Endodermal cell (in vitro differentiated cells): ENCODE measurements at regions not wholly inside any gene's neighbourhood (a gene's known extent, or its start where the extent isn't known, plus 50 kb on each side); places are given as distances from the start of the nearest gene placed in this dataset.
A peak's percentile ranks its signal among the peaks of the same experiment; 100 is the strongest.

Source experiments
- DNase-seq: peaks from one replicate; pipeline ENCODE4 v3.0.0-alpha.2; 2017
- H3K27ac ChIP-seq: 2 replicates; pipeline ENCODE4 v1.5.1; 2013; ENCODE audit warnings: mild to moderate bottlenecking, low read depth, low read length, moderate library complexity
- H3K27me3 ChIP-seq: 2 replicates; pipeline ENCODE4 v1.6.1; 2013; ENCODE audit warnings: mild to moderate bottlenecking, low read length, moderate library complexity; ENCODE audit not compliant: insufficient read depth, control insufficient read depth, poor library complexity, severe bottlenecking
- H3K36me3 ChIP-seq: 2 replicates; pipeline ENCODE4 v1.7.0; 2013; ENCODE audit warnings: mild to moderate bottlenecking, low read length, moderate library complexity; ENCODE audit not compliant: control insufficient read depth, insufficient read depth
- H3K4me1 ChIP-seq: one replicate; pipeline ENCODE4 v1.7.0; 2013; ENCODE audit warnings: low read length; ENCODE audit not compliant: control insufficient read depth, insufficient read depth
- H3K4me3 ChIP-seq: 2 replicates; pipeline ENCODE4 v1.5.1; 2013; ENCODE audit warnings: mild to moderate bottlenecking, low read length, moderate library complexity
- H3K9ac ChIP-seq: 2 replicates; pipeline ENCODE4 v1.6.1; 2013; ENCODE audit warnings: mild to moderate bottlenecking, low read length, moderate library complexity; ENCODE audit not compliant: poor library complexity, severe bottlenecking; ENCODE audit errors: extremely low read depth
- H3K9me3 ChIP-seq: 2 replicates; pipeline ENCODE4 v1.6.1; 2013; ENCODE audit warnings: mild to moderate bottlenecking, low read length, moderate library complexity; ENCODE audit not compliant: control insufficient read depth
- H3K27ac Mint-ChIP-seq: 2 replicates; pipeline ENCODE4 v1.8.0; 2020; ENCODE audit warnings: mixed read lengths
- H3K27me3 Mint-ChIP-seq: 2 replicates; pipeline ENCODE4 v1.8.0; 2021; ENCODE audit warnings: mild to moderate bottlenecking, mixed read lengths; ENCODE audit not compliant: insufficient read depth
- H3K36me3 Mint-ChIP-seq: 2 replicates; pipeline ENCODE4 v1.8.0; 2020; ENCODE audit warnings: low read depth, mixed read lengths
- H3K4me1 Mint-ChIP-seq: 2 replicates; pipeline ENCODE4 v1.8.0; 2020; ENCODE audit warnings: mixed read lengths
- H3K4me3 Mint-ChIP-seq: 2 replicates; pipeline ENCODE4 v1.8.0; 2020; ENCODE audit warnings: mild to moderate bottlenecking, moderate library complexity, mixed read lengths
- H3K9me3 Mint-ChIP-seq: 2 replicates; pipeline ENCODE4 v1.8.0; 2020; ENCODE audit warnings: mild to moderate bottlenecking, mixed read lengths
- CTCF ChIP-seq: fragments of 200-600 bp; sonication (generic); conservative IDR thresholded peaks from 2 replicates; pipeline ENCODE4 v1.5.0; 2021; ENCODE audit warnings: antibody characterized with exemption, mild to moderate bottlenecking
- WGBS, 2 experiments: methylation state at CpG; one replicate each; pipeline versions ENCODE4 v1.1.5 to v1.1.7; 2013; ENCODE audit warnings: missing lambda C conversion rate in 2 of 2, mixed read lengths in 1 of 2; ENCODE audit not compliant: insufficient coverage in 1 of 2, insufficient read length in 1 of 2; 5-methylcytosine and 5-hydroxymethylcytosine counted together

DNA sequence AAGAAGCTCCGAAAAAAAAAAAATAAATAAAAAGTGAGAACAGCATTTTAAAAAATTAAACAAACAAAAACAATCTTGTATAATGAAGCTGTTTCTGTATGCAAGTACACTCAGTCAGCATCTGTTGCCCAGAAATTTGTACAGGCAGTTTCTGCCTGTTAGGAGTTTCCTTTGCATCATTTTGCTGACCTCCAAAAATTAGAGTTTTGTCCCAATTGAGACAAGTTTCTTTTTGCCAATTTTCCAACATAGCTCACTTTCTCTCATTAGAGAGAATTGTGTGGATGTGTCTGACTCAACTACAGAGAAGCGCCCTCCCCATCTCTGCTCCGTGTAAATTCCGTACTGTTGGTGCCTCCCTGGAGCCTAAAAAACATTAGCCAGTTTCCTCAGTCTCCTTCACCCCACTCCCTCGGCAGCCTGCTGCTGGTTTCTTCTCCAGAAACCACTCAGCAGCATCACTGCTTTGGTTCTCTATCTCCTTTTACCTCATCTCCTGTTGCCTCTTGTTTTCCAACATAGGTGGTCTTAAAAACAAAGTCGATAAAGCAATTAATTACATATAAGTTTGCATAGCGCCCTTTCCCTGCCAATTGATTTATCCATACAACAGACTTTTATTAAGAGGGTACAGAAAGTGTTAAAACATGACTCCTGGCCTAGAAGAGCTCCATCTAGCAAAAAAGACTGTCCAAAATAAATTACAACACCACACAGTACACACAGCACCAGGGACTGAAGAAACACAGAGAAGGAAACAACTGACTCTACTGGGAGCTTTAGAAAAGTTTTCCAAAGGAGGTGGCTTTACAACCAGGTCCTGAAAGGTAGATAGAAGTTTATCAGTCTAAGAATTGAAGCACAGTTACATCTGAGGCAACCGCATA lies 286.7 kb downstream of the SHOX2 start:
- no peak overlapping the region for H3K4me3 ChIP-seq
- no peaks in the 10 kb centered on the region for H3K36me3 ChIP-seq
- Mint-ChIP-seq H3K4me3 (no peak overlapping the region), H3K27ac (peak overlapping the region; percentile 16), H3K4me1 (peaks cover 13% of the 10 kb centered on the region), H3K27me3 (no peaks in the 10 kb centered on the region), H3K9me3 (no peaks in the 10 kb centered on the region), H3K36me3 (no peaks in the 10 kb centered on the region)
- no peak overlapping the region for H3K27ac ChIP-seq
- no peaks in the 10 kb centered on the region for H3K27me3 ChIP-seq
- no peak overlapping the region for H3K9ac ChIP-seq
- 54 to 70% methylated on average over 3 to 7 of the region's 8 CpGs for WGBS, 2 experiments
- H3K4me1 ChIP-seq = no peaks in the 10 kb centered on the region
- no peaks in the 10 kb centered on the region for H3K9me3 ChIP-seq
- DNase-seq = no peak
- no peak for TF ChIP-seq CTCF

DNA sequence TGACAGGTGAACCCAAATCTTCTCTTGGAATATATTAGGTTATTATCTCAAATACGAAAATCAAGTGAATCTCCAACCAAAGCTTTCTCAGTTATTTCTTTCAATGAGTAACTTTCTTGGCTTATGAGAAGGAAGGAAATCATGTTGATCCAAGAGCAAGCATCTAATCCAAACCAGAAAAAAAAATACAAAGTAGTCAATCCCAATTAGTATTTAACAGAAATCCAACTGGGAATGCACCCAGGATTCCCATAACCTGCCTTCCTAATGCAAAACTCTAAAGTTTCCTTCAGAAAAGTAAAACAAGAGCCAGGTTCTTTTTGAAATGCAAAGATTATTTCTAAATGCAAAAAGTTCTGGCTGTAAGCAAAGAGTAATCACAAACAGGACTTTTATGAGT lies 289.3 kb downstream of the SHOX2 start:
- Histone ChIP-seq H3K9ac (no peak overlapping the region), H3K27me3 (no peaks in the 10 kb centered on the region), H3K4me1 (no peaks in the 10 kb centered on the region), H3K27ac (no peak overlapping the region), H3K36me3 (no peaks in the 10 kb centered on the region), H3K9me3 (no peaks in the 10 kb centered on the region), H3K4me3 (no peak overlapping the region)
- no peaks in the 10 kb centered on the region for H3K9me3 Mint-ChIP-seq
- no peaks in the 10 kb centered on the region for H3K36me3 Mint-ChIP-seq
- TF ChIP-seq CTCF = no peak
- H3K4me3 Mint-ChIP-seq = no peak overlapping the region
- H3K27me3 Mint-ChIP-seq = no peaks in the 10 kb centered on the region
- no peak overlapping the region for H3K27ac Mint-ChIP-seq
- no peak for DNase-seq
- WGBS, 2 experiments = 88% methylated on average over 1 of the region's 1 CpG; no CpG with 5 or more reads in 1 of the 2 experiments
- H3K4me1 Mint-ChIP-seq = peaks cover 9% of the 10 kb centered on the region

GRCh38 chr3:157816296-157816695 lies 289.9 kb downstream of the SHOX2 start:
- no peak overlapping the region for H3K27ac ChIP-seq
- H3K27me3 ChIP-seq = no peaks in the 10 kb centered on the region
- no peak for TF ChIP-seq CTCF
- Mint-ChIP-seq H3K4me3 (no peak overlapping the region), H3K27me3 (no peaks in the 10 kb centered on the region), H3K4me1 (peaks cover 9% of the 10 kb centered on the region), H3K36me3 (no peaks in the 10 kb centered on the region), H3K27ac (no peak overlapping the region), H3K9me3 (no peaks in the 10 kb centered on the region)
- H3K4me1 ChIP-seq = no peaks in the 10 kb centered on the region
- H3K4me3 ChIP-seq = no peak overlapping the region
- no peak for DNase-seq
- H3K9me3 ChIP-seq = no peaks in the 10 kb centered on the region
- no peak overlapping the region for H3K9ac ChIP-seq
- H3K36me3 ChIP-seq = no peaks in the 10 kb centered on the region
